ENCODE measurements at regions not wholly inside any gene's neighbourhood (a gene's known extent, or its start where the extent isn't known, plus 50 kb on each side); places are given as distances from the start of the nearest gene placed in this dataset.
A peak's percentile ranks its signal among the peaks of the same experiment; 100 is the strongest.
"Not testable (repeated sequence)": the region's sequence is repeated elsewhere in the genome, so short reads cannot be mapped to it uniquely, and the experiment has no call there.

DNA sequence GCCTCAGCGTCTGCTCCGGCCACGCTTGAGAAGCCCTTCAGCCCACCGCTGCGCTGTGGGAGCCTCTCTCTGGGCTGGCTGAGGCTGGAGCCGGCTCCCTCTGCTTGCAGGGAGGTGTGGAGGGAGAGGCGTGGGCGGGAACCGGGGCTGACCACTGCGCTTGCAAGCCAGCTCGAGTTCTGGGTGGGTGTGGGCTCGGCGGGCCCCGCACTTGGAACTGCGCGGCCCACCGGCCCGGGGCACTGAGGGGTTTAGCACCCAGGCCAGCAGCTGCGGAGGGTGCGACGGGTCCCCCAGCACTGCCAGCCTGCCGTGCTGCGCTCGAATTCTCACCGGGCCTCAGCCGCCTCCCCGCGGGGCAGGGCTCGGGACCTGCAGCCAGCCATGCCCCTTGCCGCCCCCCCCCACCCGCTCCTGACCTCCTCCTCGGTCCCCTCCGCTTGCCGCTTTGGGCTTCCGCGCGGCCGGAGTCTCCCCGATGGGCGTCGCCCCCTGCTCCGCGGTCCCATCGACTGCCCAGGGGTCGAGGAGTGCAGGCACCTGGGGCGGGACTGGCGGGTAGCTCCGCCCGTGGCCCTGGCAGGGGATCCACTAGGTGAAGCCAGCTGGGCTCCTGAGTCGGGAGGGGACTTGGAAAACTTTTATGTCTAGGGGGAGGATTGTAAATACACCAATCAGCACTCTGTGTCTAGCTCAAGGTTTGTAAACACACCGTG lies 106.7 kb downstream of the RAP2B start:
- no peak for DNase-seq

- DNase-seq: no peak
These were observed 107.7 kb downstream of the RAP2B start for GRCh38 chr3:153269730-153270129.

GRCh38 chr3:153273217-153273616 lies 111.2 kb downstream of the RAP2B start:
- DNase-seq: no peak

GRCh38 chr3:153273767-153274435 lies 111.9 kb downstream of the RAP2B start:
- no peak for DNase-seq

- no peak for DNase-seq
These were observed 112.5 kb downstream of the RAP2B start for GRCh38 chr3:153274561-153274960.

DNA sequence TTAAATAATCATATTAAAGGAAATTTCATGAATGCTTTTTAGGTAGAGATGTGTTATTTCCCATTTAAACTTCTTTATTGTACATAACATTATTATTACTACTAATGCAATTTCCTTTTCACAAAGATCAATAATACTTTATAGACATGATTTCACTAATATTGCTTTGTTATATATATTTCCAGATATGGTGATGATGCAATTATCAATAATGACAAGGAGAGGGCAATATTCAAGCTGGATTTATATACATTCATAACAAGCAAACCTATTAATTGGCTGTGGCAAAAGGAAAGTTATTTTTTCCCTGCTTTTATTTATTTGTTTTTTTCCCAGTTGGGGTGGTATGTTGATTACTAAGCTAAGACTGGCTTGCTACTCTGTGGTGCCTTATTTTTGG lies 113.5 kb downstream of the RAP2B start:
- no peak for DNase-seq

DNA sequence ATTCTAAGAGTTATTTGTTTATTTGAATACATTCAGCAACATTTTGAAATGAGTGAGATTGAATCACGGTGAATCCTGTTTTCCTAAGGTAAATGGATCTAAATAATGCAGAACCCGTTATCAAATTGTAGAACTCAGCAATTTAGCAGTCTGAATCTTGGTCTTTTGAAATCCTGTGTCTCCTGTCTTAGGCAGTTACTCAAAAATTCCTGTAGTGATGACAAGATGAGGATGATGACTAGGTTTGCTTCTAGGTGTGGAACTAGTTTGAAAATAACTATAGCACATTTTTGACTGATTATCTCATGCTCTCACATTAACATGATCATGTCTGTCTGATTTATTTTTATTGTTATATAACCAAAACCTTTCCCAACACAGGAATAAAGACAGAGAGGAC lies 115.0 kb downstream of the RAP2B start:
- DNase-seq: no peak

DNA sequence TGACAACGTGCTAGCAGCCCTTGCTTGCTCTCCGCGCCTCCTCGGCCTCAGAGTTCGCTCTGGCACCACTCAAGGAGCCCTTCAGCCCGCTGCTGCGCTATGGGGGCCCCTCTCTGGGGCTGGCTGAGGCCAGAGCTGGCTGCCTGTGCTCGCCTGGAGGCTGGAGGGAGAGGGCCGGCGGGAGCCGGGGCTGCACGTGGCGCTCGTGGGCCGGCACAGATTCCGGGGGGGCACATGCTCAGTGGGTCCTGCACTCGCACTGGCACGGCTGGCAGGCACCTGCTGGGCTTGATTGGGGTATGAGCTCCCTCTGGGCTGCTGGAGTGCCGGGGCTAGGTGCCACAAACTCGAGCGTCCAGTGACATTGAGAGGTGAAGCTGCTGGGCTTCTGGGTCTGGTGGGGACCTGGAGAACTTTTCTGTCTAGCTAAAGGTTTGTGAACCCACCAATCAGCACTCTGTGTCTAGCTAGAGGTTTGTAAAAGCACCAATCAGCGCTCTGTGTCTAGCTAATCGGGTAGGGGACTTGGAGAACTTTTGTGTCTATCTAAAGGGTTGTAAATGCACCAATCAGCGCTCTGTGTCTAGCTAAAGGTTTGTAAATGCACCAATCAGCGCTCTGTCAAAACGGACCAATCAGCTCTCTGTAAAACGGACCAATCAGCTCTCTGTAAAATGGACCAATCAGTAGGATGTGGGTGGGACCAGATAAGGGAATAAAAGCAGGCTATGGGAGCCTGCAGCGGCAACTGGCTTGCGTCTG lies 119.4 kb downstream of the RAP2B start:
- DNase-seq: not testable (repeated sequence)

- no peak for DNase-seq
These were observed 120.3 kb downstream of the RAP2B start for GRCh38 chr3:153282355-153282754.

GRCh38 chr3:153284282-153284938 lies 122.4 kb downstream of the RAP2B start:
- DNase-seq: peak; percentile 45 to 48

DNA sequence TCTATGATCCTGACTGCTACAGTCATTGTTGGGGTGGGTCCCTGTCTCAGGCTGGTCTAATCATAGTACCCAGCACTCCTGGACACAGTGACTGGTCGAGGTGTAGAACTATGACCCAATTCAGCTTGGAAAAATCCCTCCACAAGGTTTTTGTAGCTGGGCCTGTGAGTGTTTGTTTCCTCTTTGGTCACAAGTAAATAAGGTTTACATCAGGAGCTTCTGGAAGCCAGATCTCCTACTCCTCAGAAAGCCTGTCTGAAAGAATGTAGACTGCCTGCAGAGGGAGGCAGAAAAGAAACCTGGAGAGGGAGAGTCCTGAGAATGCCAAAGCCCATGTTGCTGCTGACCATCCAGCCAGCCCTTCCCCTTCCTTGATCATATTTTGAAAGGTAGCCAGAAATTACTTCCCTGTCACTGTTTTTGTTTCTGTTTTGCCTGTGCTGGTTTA lies 123.2 kb downstream of the RAP2B start:
- DNase-seq: no peak

DNA sequence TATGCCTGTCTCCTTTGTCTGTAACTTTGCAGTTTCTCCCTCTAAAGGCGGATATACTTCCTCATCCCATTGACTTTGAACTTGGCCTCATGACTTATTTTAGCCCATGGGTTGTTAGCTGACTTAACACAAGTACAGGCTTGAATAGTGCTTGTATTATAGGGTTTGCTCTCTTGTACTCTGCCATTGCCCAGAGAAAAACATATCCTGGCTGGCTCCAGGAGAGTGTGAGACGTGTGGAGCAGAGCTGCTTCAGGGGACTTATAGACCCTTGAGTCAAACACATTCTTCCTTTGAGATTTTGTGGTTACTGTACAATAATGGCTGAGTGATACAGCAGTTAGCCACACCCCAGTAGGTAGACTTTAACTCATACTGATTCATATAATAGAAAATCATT lies 124.0 kb downstream of the RAP2B start:
- DNase-seq: no peak

- no peak for DNase-seq
These were observed 125.0 kb downstream of the RAP2B start for GRCh38 chr3:153287017-153287416.

- peak; percentile 8 to 24 for DNase-seq
These were observed 127.3 kb downstream of the RAP2B start for GRCh38 chr3:153289334-153289808.

GRCh38 chr3:153290268-153291015 lies 128.4 kb downstream of the RAP2B start:
- peak in 1 of 2 experiments; percentile 7 for DNase-seq

GRCh38 chr3:153291059-153291685 lies 129.1 kb downstream of the RAP2B start:
- DNase-seq: peak; percentile 45 to 52

GRCh38 chr3:153293265-153293664 lies 131.2 kb downstream of the RAP2B start:
- DNase-seq: no peak

DNA sequence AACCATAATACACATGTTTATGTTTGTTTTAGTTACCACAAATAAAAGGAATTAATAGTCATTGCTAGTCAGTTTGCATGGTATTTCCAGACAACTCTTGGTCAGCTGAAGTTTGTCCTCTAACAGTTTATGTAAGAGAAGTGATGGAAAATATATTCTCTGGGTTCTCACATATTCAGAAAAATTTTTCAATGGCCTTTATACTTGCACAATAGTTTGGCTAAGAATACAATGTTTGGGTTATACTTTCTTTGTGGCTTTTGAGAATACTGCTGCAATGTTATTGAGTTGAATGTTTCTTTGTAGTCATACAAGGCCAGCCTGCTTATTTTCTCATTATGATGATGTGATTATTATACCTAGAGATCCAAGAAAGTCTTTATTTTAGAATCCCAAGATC lies 133.9 kb downstream of the RAP2B start:
- DNase-seq: no peak

- DNase-seq: no peak
These were observed 143.2 kb downstream of the RAP2B start for GRCh38 chr3:153305189-153305588.

DNA sequence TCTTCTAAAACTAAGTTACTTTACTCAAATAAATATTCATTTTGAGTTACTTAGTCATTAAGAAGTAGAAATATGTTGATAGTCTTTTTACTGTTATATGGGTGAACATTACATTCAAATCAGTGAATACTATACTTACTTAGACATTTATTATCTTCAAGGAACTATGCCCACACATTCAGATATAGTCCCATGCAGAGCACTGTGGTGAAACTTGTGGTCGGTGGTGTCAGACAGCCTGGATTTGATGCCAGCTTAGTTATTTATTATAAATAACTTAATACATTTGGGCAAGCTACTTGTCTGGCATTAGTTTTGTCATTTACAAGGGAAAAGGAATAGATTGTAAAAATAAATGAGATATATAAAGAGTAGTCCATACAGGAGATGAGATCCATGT lies 149.5 kb downstream of the RAP2B start:
- no peak for DNase-seq

- DNase-seq: no peak
These were observed 151.4 kb downstream of the RAP2B start for GRCh38 chr3:153313302-153313965.
